ENCODE measurements at regions not wholly inside any gene's neighbourhood (a gene's known extent, or its start where the extent isn't known, plus 50 kb on each side); places are given as distances from the start of the nearest gene placed in this dataset.

GRCh38 chr7:53656881-53657280 lies 621.4 kb downstream of the POM121L12 start:
- in situ Hi-C loops (cut with HindIII; ENCODE audit: extremely low pct_ligation_motif_present, low pct_unique_long_range_greater_than_20kb): no loop called here
- FAIRE-seq (no peak), ATAC-seq (no peak), DNase-seq (ENCODE audit: low spot score) (no peak)
- H3K36me3 ChIP-seq (replicated peaks in 1 of 2; ENCODE audit: control insufficient read depth in 1 of 2, insufficient read depth in 2 of 2, low read length in 2 of 2): no peaks in the 10 kb centered on the region
- no peak overlapping the region for H3K4me2 ChIP-seq (ENCODE audit: low read depth, low read length)
- BruUV-seq (replicated peaks): no TSS peak
- no peak overlapping the region for H3K9ac ChIP-seq (ENCODE audit: insufficient read depth, low read depth, low read length)
- no peaks in the 10 kb centered on the region for H3K79me2 ChIP-seq (ENCODE audit: insufficient read depth, low read length)
- no peak for TF ChIP-seq ZSCAN29 (CRISPR knock-in tag; conservative IDR thresholded peaks at IDR 0.05)
- TF ChIP-seq ZNF383 (CRISPR knock-in tag; IDR thresholded peaks at IDR 0.05; ENCODE audit: borderline replicate concordance): no peak
- no peak for TF ChIP-seq ZNF260 (CRISPR knock-in tag; IDR thresholded peaks at IDR 0.05; ENCODE audit: borderline replicate concordance, low read depth)
- TF ChIP-seq PRDM4 (CRISPR knock-in tag; IDR thresholded peaks at IDR 0.05; ENCODE audit: borderline replicate concordance): no peak
- no peak for TF ChIP-seq RARG (CRISPR knock-in tag; IDR thresholded peaks at IDR 0.05; ENCODE audit: low read depth)
- no peak for TF ChIP-seq BRF2 (CRISPR knock-in tag; IDR thresholded peaks at IDR 0.05)
- TF ChIP-seq FOXK2 (IDR thresholded peaks at IDR 0.05): no peak
- TF ChIP-seq ETV5 (CRISPR knock-in tag; IDR thresholded peaks at IDR 0.05; ENCODE audit: borderline replicate concordance): no peak
- TF ChIP-seq E2F1 (CRISPR knock-in tag; IDR thresholded peaks at IDR 0.05): no peak
- TF ChIP-seq NR2F6 (IDR thresholded peaks at IDR 0.05): no peak
- TF ChIP-seq NR2F6 (CRISPR knock-in tag; IDR thresholded peaks at IDR 0.05): no peak
- TF ChIP-seq ZNF44 (CRISPR knock-in tag; IDR thresholded peaks at IDR 0.05): no peak
- no peak for TF ChIP-seq BHLHE40 (IDR thresholded peaks at IDR 0.05; ENCODE audit: low read length)
- H3K9me3 ChIP-seq (ENCODE audit: low read length): peaks cover 78% of the 10 kb centered on the region
- no peak overlapping the region for H2AFZ ChIP-seq (ENCODE audit: low read length)
- ChIA-PET CTCF (ENCODE audit: low intra/inter-chr PET ratio, low total read pairs) (no interaction called here), POLR2A (no interaction called here)
- WGBS (ENCODE audit: low lambda C conversion rate): 0% methylated on average over 1 of the region's 1 CpG
- H3K27me3 ChIP-seq (ENCODE audit: control insufficient read depth in 1 of 2, insufficient read depth in 2 of 2, low read length in 2 of 2): no peaks in the 10 kb centered on the region
- H4K20me1 ChIP-seq (ENCODE audit: insufficient read depth, low read length): no peaks in the 10 kb centered on the region
- no peak overlapping the region for H3K27ac ChIP-seq (ENCODE audit: extremely low read length, insufficient read depth, low read length)
- H3K4me1 ChIP-seq (ENCODE audit: insufficient read depth, low read length): no peaks in the 10 kb centered on the region
- intact Hi-C loops (cut with micrococcal nuclease; ENCODE audit: unreplicated experiment): no loop called here
- no peak overlapping the region for H3K4me3 ChIP-seq (replicated peaks in 1 of 3; ENCODE audit: insufficient read depth in 1 of 3, low read depth in 2 of 3, low read length in 3 of 3)
